Large intestine (tissue), 3 donors: ENCODE measurements at regions not wholly inside any gene's neighbourhood (a gene's known extent, or its start where the extent isn't known, plus 50 kb on each side); places are given as distances from the start of the nearest gene placed in this dataset.

Source experiments
- DNase-seq, 2 donors: peaks; one replicate each; pipeline versions ENCODE4 v3.0.0 to v3.0.0-alpha.2; 2013
- H3K27ac ChIP-seq: one replicate; pipeline ENCODE4 v1.5.1; 2013; ENCODE audit warnings: low read length
- H3K27me3 ChIP-seq: 2 replicates; pipeline ENCODE4 v1.6.1; 2013; ENCODE audit warnings: low read length; ENCODE audit not compliant: control insufficient read depth, insufficient read depth
- H3K36me3 ChIP-seq: 2 replicates; pipeline ENCODE4 v1.6.1; 2013; ENCODE audit warnings: low read length; ENCODE audit not compliant: control insufficient read depth, insufficient read depth
- H3K4me1 ChIP-seq: one replicate; pipeline ENCODE4 v1.6.1; 2013; ENCODE audit warnings: low read length; ENCODE audit not compliant: control insufficient read depth, insufficient read depth
- H3K4me3 ChIP-seq: one replicate; pipeline ENCODE4 v1.5.1; 2013; ENCODE audit warnings: low read length
- H3K9me3 ChIP-seq: one replicate; pipeline ENCODE4 v1.6.1; 2013; ENCODE audit warnings: mild to moderate bottlenecking, low read depth, low read length, moderate library complexity; ENCODE audit not compliant: control insufficient read depth
- WGBS: methylation state at CpG from one replicate; pipeline ENCODE4 v1.1.5; 2013; ENCODE audit warnings: low lambda C conversion rate; ENCODE audit not compliant: insufficient coverage; 5-methylcytosine and 5-hydroxymethylcytosine counted together

GRCh38 chr4:132504438-132504837 is 644.7 kb upstream of the PCDH10 start:
- Histone ChIP-seq H3K4me1 (no peaks in the 10 kb centered on the region), H3K4me3 (no peak overlapping the region), H3K9me3 (no peaks in the 10 kb centered on the region), H3K27ac (no peak overlapping the region), H3K36me3 (no peaks in the 10 kb centered on the region), H3K27me3 (no peaks in the 10 kb centered on the region)
- DNase-seq: no peak
- 80% methylated on average over 1 of the region's 2 CpGs for WGBS

- Histone ChIP-seq H3K4me1 (no peaks in the 10 kb centered on the region), H3K36me3 (no peaks in the 10 kb centered on the region), H3K9me3 (no peaks in the 10 kb centered on the region), H3K27ac (no peak overlapping the region), H3K4me3 (no peak overlapping the region), H3K27me3 (no peaks in the 10 kb centered on the region)
- WGBS: no CpG with 5 or more reads among the region's 2 CpGs
- DNase-seq: no peak
Observed at GRCh38 chr4:132506568-132506967, 642.5 kb upstream of the PCDH10 start.

- no CpG with 5 or more reads among the region's 2 CpGs for WGBS
Observed at GRCh38 chr4:132513491-132513890, 635.6 kb upstream of the PCDH10 start.

GRCh38 chr4:132526652-132527051 is 622.4 kb upstream of the PCDH10 start:
- Histone ChIP-seq H3K36me3 (no peaks in the 10 kb centered on the region), H3K4me1 (no peaks in the 10 kb centered on the region), H3K27ac (no peak overlapping the region), H3K4me3 (no peak overlapping the region), H3K9me3 (no peaks in the 10 kb centered on the region), H3K27me3 (no peaks in the 10 kb centered on the region)
- DNase-seq: no peak
- 100% methylated on average over 1 of the region's 1 CpG for WGBS

More at GRCh38 chr4:132513491-132513890, 635.6 kb upstream of the PCDH10 start:
- Histone ChIP-seq H3K4me1 (no peaks in the 10 kb centered on the region), H3K36me3 (no peaks in the 10 kb centered on the region), H3K4me3 (no peak overlapping the region), H3K27me3 (no peaks in the 10 kb centered on the region), H3K27ac (no peak overlapping the region), H3K9me3 (no peaks in the 10 kb centered on the region)
- DNase-seq: no peak

- H3K27ac ChIP-seq: no peak overlapping the region
- no peaks in the 10 kb centered on the region for H3K4me1 ChIP-seq
- DNase-seq: no peak
- no peaks in the 10 kb centered on the region for H3K27me3 ChIP-seq
- H3K9me3 ChIP-seq: no peaks in the 10 kb centered on the region
- H3K4me3 ChIP-seq: no peak overlapping the region
- WGBS: no CpG with 5 or more reads among the region's 1 CpG
- H3K36me3 ChIP-seq: no peaks in the 10 kb centered on the region
Observed at GRCh38 chr4:132527817-132528216, 621.3 kb upstream of the PCDH10 start.

- Histone ChIP-seq H3K4me3 (no peak overlapping the region), H3K9me3 (no peaks in the 10 kb centered on the region), H3K4me1 (no peaks in the 10 kb centered on the region), H3K27ac (no peak overlapping the region), H3K36me3 (no peaks in the 10 kb centered on the region), H3K27me3 (no peaks in the 10 kb centered on the region)
- WGBS: 40% methylated on average over 2 of the region's 2 CpGs
- no peak for DNase-seq
Observed at GRCh38 chr4:132530861-132531260, 618.2 kb upstream of the PCDH10 start.

- Histone ChIP-seq H3K9me3 (no peaks in the 10 kb centered on the region), H3K27ac (no peak overlapping the region), H3K36me3 (no peaks in the 10 kb centered on the region), H3K4me3 (no peak overlapping the region), H3K4me1 (no peaks in the 10 kb centered on the region), H3K27me3 (no peaks in the 10 kb centered on the region)
- WGBS: no CpG with 5 or more reads among the region's 1 CpG
- DNase-seq: no peak
Observed at GRCh38 chr4:132540268-132540667, 608.8 kb upstream of the PCDH10 start.

GRCh38 chr4:132540797-132541196 is 608.3 kb upstream of the PCDH10 start:
- no peak overlapping the region for H3K4me3 ChIP-seq
- WGBS: 90% methylated on average over 2 of the region's 4 CpGs
- DNase-seq: no peak

GRCh38 chr4:132542228-132542627 is 606.9 kb upstream of the PCDH10 start:
- Histone ChIP-seq H3K4me3 (no peak overlapping the region), H3K4me1 (no peaks in the 10 kb centered on the region), H3K9me3 (no peaks in the 10 kb centered on the region), H3K27me3 (no peaks in the 10 kb centered on the region), H3K36me3 (no peaks in the 10 kb centered on the region), H3K27ac (no peak overlapping the region)
- DNase-seq: no peak

More at GRCh38 chr4:132540797-132541196, 608.3 kb upstream of the PCDH10 start:
- Histone ChIP-seq H3K9me3 (no peaks in the 10 kb centered on the region), H3K27me3 (no peaks in the 10 kb centered on the region), H3K4me1 (no peaks in the 10 kb centered on the region), H3K27ac (no peak overlapping the region), H3K36me3 (no peaks in the 10 kb centered on the region)

GRCh38 chr4:132548463-132548862 is 600.6 kb upstream of the PCDH10 start:
- no peaks in the 10 kb centered on the region for H3K9me3 ChIP-seq
- no CpG with 5 or more reads among the region's 4 CpGs for WGBS
- H3K27ac ChIP-seq: no peak overlapping the region
- no peak overlapping the region for H3K4me3 ChIP-seq
- no peak for DNase-seq
- no peaks in the 10 kb centered on the region for H3K36me3 ChIP-seq
- no peaks in the 10 kb centered on the region for H3K27me3 ChIP-seq
- H3K4me1 ChIP-seq: no peaks in the 10 kb centered on the region

GRCh38 chr4:132556316-132556715 is 592.8 kb upstream of the PCDH10 start:
- no peaks in the 10 kb centered on the region for H3K4me1 ChIP-seq
- no peaks in the 10 kb centered on the region for H3K27me3 ChIP-seq
- no peak for DNase-seq
- no peak overlapping the region for H3K27ac ChIP-seq
- 83% methylated on average over 1 of the region's 3 CpGs for WGBS
- H3K4me3 ChIP-seq: no peak overlapping the region
- no peaks in the 10 kb centered on the region for H3K36me3 ChIP-seq
- H3K9me3 ChIP-seq: no peaks in the 10 kb centered on the region
